GDM1 (cell line): ENCODE measurements at regions not wholly inside any gene's neighbourhood (a gene's known extent, or its start where the extent isn't known, plus 50 kb on each side); places are given as distances from the start of the nearest gene placed in this dataset.

ENCODE experiments used
- DNase-seq: peaks from one replicate; lab custom pipeline; 2025; lab: John Stamatoyannopoulos, UW

DNA sequence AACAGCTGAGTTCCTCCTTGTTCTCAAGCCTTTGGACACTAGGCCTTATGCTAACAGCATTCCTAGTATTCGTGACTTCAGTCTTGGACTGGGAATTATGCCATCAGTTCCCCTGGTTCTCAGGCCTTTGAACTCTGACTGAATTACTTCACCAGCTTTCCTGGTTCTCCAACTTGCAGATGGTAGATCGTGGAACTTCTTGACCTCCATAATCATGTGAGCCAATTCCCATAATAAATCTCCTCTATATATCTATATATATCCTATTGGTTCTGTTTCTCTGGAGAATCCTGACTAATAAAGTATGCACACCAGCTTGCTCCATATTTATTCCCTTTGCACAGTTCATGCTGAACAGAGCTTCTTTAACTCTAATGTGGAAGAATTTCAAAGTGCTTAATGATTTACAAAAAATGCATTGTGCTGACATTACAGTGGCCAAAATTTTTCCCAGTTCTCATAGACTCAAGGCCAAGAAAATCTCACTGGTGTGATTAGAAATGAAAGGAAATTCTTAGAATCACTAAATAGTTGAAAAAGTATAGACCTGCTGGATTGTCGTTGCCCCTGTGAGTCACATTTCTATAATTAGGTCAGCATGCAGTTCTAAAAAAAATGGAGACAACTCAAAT, 462.9 kb upstream of the ADAMTS5 start:
- no peak for DNase-seq

DNA sequence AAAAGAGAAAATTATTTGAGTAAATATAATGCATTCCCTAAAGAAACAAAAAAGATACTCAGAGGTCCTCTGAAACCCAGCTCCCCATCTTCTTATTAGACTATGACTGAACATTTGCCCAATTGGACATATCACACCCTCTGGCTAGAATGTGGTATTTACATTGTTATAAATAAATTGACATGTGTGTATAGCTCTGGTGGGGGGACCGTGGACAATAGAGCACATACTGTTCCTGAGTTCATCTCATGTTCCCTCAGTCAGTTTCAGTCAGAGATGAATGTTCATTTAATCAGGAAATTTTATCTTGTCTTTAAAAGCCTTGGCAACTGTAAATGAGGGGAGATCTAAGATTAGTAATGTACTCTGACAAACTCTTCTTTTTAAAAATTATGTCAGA, 459.3 kb upstream of the ADAMTS5 start:
- no peak for DNase-seq

DNA sequence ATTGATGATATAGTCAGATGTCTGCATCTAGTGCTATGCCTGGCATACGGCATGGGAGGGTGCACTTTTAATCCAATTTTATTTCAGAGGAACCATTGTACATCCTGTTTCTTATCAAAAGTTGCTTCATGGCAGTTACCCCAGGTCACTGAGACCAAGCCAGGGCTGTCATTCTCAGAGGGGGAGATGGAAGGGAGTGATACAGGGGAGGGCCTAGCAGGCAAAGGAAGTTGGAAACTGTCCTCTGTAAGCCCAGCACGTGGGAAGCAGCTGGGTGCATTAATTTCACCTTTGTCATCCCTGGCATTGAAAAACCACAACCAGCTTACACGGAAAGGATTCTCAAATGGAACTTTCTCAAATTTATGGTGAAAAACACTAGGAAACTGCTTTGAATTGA, 458.7 kb upstream of the ADAMTS5 start:
- no peak for DNase-seq

DNA sequence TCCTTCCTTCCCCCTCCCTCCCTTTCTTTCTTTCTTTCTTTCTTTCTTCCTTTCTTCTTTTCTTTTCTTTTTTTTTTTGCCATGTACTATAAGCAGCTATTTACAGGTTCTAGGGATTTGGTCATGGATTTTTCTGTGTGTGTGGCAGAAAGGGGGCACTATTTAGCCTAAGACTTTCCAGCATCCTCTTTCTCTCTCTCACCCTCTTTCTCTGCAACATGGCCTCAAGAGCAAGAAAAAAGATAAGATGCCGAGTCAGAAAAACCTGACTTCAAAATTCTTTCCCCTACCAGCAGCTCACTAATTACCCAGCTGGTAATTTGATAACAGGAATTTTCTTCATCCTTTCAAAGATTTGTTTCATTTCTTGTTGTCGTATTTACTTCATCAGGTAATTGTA, 458.3 kb upstream of the ADAMTS5 start:
- no peak for DNase-seq

DNA sequence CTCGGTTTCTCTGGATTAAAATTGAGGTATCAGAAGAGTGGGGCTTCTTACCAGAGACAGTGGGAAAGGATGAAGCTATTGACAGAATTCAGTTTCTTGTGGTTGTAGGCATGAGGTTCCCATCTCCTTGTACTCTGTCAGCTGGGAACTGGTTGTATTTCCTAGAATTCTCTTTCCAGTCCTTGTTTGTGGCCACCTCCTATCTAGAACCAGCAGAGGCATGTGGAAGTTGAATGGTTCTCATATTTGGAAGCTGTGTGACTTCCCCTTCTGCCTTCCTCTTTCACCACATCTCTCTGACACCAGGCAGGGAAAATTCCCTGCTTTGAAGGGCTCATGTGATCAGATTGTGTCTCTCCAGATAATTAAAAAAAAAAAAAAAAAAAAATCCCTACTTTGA, 457.7 kb upstream of the ADAMTS5 start:
- no peak for DNase-seq

DNA sequence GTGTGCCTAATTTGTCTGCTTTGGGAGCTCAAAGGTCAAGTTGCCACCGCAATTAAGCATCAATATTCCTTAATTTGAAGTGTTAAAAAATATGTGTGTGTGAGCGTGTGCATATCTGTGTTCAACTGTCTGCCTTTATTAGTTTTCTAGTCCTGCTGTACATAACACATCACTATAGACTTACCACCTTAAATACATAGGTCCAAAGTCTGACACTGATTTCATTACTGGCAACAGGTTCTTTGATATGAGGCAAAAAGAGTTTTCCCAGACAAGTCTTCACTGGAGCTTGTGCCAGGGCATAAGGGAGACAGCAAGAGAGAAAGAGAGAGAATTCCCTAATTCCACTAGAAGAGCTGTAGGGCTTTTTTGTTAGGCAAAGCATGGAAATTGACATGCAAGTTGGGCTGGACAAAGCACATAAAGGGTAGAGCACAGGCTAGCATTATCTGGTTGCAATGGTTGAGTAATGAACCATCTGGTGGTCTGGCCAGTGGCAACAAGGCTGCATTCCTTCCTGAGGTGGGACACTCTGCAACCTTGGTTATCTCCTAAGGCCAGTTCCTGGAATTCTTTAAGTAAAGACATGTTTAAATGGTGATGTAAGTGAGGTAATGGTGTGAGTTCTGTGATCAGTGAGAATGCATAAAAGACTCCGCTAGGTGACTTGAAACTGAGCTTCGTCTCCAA, 457.2 kb upstream of the ADAMTS5 start:
- DNase-seq: no peak

DNA sequence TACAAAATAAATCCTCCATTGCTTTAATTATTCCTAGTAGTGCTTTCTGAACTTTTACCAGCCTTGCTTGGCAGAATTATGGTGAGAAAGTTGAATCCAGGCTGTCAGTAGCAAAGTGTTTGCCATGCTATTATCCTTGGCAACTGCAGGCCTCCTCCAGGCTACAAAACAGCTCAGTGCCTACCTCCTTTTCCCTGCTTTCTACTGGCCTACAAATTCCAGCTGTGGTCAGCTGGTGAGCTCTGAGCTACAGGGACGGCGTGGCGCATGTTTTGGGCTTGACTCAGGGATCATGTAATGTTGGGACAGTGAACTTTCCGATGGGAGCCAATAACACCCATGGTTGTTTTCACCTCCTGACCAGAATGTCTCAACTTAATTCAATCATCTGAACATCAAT, 456.1 kb upstream of the ADAMTS5 start:
- no peak for DNase-seq

DNA sequence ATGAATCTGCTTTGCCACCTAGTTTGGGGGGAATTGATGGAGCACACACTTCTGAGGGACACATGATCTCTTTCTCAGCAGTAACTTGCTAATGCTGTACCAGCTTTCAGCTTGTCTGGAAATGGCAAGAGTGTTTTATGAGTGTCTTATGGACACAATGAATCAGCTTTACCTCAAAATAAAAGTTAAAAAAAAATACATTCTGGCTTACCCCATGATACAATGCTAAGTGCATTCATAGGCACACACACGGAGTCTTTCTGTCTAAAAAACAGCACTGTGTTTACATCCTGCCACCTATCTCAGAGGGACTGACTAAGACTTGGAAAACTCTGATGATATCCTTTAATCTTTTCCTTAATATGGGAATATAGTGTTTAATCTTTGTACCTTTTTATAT, 455.5 kb upstream of the ADAMTS5 start:
- DNase-seq: no peak

DNA sequence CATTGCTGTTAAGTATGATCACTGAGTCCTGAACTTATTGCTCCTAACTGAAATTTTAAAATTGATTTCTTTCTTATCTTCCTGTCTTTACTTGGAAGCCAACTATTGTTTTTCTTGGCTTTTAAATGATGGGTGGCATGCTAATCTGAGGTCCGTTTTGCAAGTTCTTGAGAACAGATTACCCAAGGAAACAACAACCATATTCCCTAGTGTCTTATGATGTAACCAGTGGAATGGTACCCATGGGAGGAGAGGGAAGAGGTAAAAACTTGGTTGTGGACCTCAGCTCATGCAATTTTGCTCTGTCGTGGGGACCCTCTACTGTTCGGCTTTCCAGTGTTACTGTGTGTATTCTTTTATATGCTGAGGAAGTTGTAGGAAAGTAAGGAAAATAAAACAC, 454.8 kb upstream of the ADAMTS5 start:
- DNase-seq: no peak

DNA sequence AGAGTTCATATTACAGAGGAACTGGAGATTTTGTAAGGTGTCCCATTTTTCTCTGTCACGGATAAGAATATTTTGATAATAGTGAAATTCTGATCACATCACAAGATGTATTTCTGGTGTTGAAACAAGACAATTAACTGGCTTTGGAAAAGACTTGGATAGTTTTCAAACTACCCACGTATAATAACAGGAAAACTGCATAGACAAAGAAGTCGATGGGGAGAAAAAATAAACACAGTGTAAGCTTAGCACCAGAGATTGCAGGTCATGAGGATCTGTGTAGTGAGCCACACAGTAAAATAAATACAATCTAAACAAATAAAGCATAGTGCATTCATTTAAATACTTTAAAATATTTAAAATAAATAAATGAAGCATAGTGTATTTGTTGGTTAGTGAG, 452.3 kb upstream of the ADAMTS5 start:
- no peak for DNase-seq

DNA sequence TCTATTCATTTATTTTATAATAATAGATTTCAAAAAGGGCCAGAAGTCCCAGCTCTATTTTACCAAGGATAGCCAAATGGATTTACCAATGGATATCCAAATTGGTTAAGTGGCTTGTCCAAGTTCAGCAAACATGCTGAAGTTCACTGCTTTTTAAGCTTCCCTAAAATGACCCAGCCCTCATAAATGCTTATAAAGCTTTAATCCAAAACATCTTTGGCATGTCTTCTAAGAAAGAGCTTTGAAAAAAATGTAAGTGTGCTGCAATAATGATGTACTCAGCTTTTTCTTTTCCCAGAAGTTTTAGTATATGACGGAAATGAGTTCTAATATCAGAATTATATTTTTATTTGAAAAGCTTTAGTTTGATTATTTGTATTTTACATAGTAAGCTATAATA, 451.5 kb upstream of the ADAMTS5 start:
- no peak for DNase-seq

DNA sequence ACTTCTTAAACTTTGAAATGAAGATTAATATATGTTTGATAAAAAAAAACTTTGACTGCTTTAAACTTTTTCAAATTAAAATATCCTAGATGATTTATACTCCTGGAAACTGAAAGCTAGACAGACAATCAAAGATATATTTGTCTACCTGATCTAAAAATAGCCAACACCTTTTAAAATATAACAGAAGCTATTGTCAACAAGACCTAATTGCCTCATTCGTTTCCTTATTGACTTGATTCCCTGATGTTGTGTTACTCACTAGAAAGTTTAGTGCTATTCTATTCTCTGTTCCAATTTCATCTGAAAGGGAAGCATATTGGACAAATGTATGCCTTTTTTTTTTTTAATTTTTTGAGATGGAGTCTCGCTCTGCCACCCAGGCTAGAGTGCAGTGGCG, 445.6 kb upstream of the ADAMTS5 start:
- no peak for DNase-seq

DNA sequence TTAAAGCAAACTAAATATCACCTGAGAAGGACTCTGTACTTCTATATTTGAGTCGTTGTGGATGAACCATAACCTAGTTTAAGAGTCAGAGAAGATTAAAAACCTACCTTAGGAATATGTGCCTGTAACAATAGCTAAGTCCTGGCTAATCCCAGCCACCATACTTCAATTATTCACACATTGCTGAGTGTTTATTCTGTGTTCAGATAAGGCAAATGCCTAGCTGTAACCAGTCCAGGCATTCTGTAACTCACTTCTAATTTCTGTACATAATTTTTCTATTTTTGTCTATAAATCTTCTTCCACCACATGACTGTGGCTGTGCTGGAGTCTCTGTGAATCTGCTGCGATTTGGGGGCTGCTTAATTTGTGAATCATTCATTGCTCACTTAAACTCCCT, 441.9 kb upstream of the ADAMTS5 start:
- no peak for DNase-seq

DNA sequence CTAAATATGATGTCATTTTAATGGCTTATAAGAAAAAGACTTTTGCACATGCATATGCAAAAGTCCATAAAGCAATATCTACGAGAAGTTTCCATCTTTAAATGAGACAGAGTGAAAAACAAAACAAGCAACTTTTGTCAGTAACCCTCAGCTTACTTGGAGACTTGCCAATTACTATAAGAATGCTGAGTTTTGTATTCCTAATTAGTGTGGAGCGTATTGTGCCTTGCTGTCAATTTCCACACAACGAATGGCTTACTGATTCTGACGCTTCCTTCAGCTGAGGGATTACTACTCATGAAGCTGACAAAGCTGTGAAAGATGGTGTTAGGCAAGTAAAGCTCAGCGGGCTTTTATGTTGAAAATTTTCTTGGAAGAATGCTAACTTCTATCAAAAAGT, 440.4 kb upstream of the ADAMTS5 start:
- no peak for DNase-seq

DNA sequence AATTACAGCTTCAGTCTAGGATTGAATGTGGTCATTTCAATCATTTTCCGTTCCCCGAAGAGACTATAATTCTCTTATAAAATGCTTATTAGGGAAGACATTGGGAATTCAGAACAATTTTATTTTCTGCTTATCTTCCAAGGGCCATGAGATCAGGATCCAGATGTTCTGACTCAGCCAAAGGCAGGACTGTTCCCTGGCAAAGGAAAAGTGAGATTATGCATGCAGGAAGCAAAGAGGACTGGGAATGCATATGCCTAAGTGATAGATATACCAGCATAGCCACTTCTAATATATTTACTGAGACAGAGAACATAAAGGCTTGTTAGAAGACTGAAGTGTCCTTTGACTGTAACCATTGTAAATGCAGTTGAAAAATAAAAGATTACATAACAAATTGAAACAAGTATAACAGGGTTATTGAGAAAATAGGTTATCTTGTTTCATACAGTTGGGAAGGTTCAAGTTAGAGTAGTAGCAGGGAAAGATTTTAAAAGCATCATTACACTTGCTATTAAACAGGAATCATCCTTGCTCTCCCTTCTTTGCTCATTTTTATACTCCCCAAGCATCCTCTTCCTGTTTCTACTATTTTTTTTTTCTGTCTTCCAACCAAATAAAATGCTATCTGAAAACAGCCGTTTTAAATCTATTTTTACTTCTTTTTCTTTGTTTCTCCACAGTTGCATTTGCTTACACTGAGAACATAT, 439.6 kb upstream of the ADAMTS5 start:
- DNase-seq: no peak

DNA sequence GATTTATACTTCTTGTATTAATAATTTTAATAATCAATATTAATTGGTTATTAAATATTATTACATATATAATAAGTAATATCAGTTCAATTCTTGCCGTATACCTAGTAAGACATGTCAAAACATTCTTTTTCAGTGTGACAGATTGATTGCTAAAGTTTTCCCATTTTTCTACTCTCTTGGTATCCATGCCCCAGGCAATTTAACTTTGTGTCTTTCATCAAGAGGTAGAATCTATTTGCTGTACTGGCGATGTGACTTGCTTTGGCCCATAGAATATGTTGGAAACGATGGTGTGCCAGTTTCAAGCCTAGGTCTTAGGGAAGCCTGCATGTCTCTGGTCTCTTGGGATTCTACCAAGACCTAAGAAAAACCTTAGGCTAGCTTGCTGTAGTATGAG, 436.1 kb upstream of the ADAMTS5 start:
- DNase-seq: no peak

DNA sequence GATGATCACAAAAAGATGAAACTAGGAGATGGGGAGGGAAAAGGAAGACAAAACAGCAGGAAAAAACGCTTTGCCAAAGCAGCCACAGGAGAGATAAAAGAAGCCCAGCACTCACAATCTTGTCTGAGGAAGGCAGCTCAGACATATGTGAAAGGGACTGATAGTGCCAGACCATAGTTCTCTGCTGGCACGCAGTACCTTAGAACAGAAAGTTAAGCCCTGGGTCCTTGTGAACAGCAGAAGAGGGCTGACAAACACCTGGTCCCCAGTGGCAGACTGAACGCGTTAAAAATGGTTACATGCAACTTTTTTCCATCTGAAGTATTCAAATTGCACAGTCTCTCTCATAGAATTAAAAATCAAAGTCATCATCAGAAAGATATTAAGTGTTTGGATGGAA, 433.2 kb upstream of the ADAMTS5 start:
- no peak for DNase-seq

DNA sequence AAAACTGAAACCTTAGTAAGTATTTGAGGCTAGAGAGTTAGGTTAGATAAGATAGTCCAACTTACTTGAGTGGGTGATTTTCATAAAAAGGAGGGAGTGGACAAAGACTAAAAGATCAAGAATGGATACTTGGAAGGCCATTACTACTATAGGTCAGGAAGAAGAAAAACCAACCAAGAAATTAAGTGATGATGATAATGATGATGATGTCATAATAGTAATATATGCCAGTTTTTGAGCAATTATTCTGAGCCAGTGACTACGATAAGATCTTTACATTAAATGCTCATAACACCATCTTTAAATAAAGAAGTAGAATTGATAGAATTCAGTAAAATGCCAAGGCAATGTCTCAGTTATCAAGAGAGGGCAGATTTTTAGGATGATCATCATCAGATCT, 430.7 kb upstream of the ADAMTS5 start:
- no peak for DNase-seq

DNA sequence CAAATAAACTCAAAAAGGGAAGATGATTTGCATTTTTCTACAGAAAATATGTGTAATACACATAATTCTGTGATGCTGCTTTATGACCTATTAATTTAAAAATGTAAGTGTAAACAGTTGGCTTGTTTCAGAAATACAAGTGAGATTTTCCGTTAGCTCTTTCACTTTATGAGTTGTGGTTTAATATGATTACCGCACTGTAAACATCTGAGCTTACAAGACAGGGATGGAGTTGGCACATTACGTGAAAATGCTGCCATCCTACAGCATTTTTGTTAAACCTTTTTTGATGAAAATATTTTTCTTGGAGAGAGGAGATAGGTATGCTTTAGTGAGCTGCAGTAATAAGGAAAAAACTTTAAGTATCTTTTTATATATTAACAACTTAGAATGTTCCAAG, 426.8 kb upstream of the ADAMTS5 start:
- no peak for DNase-seq

DNA sequence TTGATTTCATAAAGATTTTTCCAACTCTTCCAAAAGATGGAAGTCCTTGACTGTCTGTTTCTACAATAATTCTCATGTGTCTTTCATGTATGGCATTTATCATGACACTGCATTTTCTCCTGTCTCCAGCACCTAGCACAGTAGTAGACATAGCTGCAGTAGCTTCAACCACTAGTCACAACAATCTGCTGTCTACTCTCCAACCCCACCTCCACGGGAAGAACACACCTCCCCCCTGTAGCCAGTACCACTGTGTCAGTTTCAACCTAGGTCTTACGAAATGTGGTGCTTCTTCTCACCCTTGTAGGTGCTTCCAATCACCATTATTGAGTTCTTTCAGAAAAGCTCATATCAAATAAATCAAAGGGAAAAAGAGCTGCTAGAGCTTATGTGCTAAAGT, 425.1 kb upstream of the ADAMTS5 start:
- no peak for DNase-seq

DNA sequence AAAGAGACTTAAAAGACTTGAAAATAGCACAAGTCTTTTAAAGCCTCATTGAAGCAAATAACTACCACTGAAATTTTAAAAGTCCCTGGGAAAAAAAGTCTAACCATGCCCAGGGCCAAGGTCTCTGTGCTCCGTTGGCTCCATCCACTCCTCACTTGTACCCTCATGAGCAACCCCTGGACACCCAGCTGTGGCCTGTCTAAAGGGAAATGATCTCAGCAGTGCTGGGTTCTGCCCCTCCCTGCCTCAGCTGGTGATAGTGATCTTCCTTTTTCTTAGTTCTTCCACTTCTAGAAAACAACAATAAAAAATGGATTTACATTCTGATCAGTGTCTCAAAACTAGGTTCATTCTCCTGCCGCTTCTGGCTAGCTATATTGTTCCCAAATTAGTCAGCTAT, 423.5 kb upstream of the ADAMTS5 start:
- DNase-seq: no peak

DNA sequence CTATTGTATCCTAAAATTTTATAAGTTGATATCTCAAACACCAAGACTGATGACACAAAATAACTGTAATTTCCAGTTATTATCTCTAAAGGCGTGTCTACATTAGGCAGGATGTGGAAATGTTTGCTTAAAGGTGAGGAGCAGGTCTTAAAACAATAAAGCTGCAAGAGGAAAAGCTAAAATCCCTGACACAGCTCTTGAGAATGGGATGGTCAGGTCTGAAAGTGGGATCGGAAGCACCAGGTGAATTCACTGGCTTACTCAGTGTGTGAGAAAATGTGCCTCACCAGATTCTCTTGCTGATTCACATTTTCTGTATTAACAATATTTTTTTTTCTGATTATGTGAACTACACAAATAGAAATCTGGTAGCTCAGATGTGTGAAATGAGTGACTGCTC, 421.9 kb upstream of the ADAMTS5 start:
- DNase-seq: no peak

DNA sequence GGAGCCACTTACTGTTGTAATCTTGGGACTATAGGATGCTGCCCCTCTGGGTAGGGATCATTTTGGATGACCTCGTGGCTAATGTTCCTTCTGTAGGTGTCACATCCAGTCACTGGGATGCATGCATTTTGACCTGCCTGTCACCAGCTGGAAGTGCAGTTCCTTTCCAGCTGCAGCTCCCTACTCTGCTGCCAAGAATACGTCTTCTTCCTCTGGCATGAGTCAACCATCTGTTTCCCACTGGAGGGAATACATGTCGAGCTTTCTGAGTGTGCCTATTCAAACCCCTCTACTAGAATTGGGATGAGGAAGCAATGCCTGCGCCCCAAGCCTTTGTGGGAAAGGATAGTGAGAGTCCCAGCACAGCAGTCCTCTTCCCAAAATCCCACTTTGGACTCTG, 415.5 kb upstream of the ADAMTS5 start:
- DNase-seq: no peak

DNA sequence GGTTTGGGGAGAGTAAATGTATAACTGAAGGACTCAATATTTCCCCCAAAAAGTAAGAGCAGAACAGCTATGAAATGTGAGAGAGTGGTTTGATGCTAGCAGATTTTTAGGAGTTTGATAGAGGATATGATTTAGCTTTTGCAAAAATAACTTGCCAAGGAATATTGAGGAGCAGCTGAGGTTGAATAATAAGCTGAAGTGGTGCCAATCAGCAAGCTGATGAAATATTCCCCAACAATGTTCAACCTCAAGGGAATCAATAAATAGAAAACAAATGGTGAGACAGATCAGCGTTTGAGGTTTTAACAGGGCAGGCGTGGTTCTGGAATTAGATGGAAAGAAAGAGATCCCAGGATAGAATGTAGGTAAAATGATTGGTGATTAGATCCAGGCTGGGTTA, 413.4 kb upstream of the ADAMTS5 start:
- no peak for DNase-seq
